ENCODE measurements at regions not wholly inside any gene's neighbourhood (a gene's known extent, or its start where the extent isn't known, plus 50 kb on each side); places are given as distances from the start of the nearest gene placed in this dataset.

- no peak for DNase-seq
These were observed 267.6 kb upstream of the KCNH8 start for GRCh38 chr3:18880691-18881090.

GRCh38 chr3:18872466-18872865 lies 275.8 kb upstream of the KCNH8 start:
- DNase-seq, result no peak

- DNase-seq, result no peak
These were observed 277.7 kb upstream of the KCNH8 start for GRCh38 chr3:18870642-18871041.

- no peak for DNase-seq
These were observed 278.2 kb upstream of the KCNH8 start for GRCh38 chr3:18870074-18870640.

GRCh38 chr3:18868911-18869689 lies 279.2 kb upstream of the KCNH8 start:
- no peak for DNase-seq

GRCh38 chr3:18866899-18867298 lies 281.4 kb upstream of the KCNH8 start:
- no peak for DNase-seq

GRCh38 chr3:18864933-18865731 lies 283.2 kb upstream of the KCNH8 start:
- DNase-seq, result no peak

- DNase-seq, result no peak
These were observed 286.2 kb upstream of the KCNH8 start for GRCh38 chr3:18862077-18862476.

GRCh38 chr3:18861137-18861536 lies 287.2 kb upstream of the KCNH8 start:
- DNase-seq, result no peak

- no peak for DNase-seq
These were observed 295.0 kb upstream of the KCNH8 start for GRCh38 chr3:18853269-18853668.

GRCh38 chr3:18847583-18848197 lies 300.6 kb upstream of the KCNH8 start:
- DNase-seq, result no peak

- DNase-seq, result no peak
These were observed 304.3 kb upstream of the KCNH8 start for GRCh38 chr3:18843983-18844382.

- no peak for DNase-seq
These were observed 305.1 kb upstream of the KCNH8 start for GRCh38 chr3:18843188-18843587.

- DNase-seq, result no peak
These were observed 306.6 kb upstream of the KCNH8 start for GRCh38 chr3:18841422-18842343.

GRCh38 chr3:18840535-18841137 lies 307.7 kb upstream of the KCNH8 start:
- no peak for DNase-seq

- DNase-seq, result no peak
These were observed 309.6 kb upstream of the KCNH8 start for GRCh38 chr3:18838758-18839157.

GRCh38 chr3:18837137-18837755 lies 311.1 kb upstream of the KCNH8 start:
- no peak for DNase-seq

- DNase-seq, result no peak
These were observed 313.3 kb upstream of the KCNH8 start for GRCh38 chr3:18835021-18835420.

GRCh38 chr3:18830087-18830486 lies 318.2 kb upstream of the KCNH8 start:
- no peak for DNase-seq

- DNase-seq, result no peak
These were observed 319.7 kb upstream of the KCNH8 start for GRCh38 chr3:18828637-18829036.

- DNase-seq, result no peak
These were observed 320.6 kb upstream of the KCNH8 start for GRCh38 chr3:18827664-18828063.
